AG08396 (cell line): ENCODE measurements at regions not wholly inside any gene's neighbourhood (a gene's known extent, or its start where the extent isn't known, plus 50 kb on each side); places are given as distances from the start of the nearest gene placed in this dataset.

ENCODE experiments used
- DNase-seq: peaks from one replicate; pipeline ENCODE4 v3.0.0; 2012; ENCODE audit warnings: low spot score, mixed read lengths

DNA sequence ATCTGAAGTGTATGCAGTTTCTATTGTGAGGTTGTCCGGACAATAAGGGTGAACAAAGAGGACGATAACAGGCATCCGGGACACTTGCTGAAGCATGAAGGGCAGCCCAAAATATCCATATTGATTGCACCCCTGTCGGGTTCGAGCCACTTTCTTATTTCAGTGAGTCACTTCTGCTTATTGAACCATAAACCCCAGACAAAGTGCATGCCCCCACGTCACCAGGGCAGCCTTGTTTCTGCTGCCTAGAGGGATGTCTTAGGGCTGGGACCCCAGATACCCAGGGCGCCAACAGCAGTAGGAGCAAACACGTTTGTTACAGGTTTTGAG, 175.3 kb upstream of the LYZL1 start:
- DNase-seq, result no peak

GRCh38 chr10:29114141-29114540, 174.7 kb upstream of the LYZL1 start:
- no peak for DNase-seq

GRCh38 chr10:29117781-29118180, 171.1 kb upstream of the LYZL1 start:
- no peak for DNase-seq

DNA sequence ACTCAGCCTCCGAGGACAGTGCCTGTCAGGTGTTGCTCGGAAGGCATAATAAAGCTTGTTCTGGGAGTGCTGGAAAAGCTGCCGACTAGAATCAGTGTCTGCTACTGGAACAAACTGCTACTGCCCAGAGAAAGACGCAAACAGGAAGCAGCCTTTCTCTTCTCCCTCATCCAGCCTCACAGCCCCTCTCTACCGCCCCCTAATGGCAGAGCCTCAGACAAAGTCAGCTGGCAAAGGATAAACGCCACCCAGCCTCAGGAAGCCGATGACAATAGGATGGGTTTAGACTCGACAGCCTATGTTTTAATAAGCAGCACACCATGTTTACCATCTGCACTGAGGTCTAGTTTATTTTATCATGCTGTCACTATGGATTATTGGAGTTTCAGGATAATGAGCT, 169.5 kb upstream of the LYZL1 start:
- no peak for DNase-seq

DNA sequence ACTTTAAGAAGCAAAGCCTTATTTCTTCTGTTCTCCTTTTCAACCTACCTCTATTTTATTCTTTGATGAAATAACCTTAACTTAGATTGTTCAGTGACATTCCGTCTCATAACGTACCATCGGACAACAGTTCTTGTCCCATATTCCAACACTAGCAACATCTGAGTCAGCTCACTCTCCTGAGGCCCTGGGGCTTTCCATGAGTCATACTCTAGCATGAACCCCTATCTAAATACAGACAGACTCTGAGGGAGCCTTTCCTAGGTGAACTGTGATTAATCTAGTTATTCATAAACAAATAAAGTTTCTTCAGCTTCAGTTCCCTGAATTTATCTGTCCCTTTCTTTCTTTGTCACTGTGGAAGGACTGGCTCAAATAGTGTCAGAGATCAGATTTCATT, 168.7 kb upstream of the LYZL1 start:
- no peak for DNase-seq

GRCh38 chr10:29124864-29125263, 164.0 kb upstream of the LYZL1 start:
- DNase-seq, result no peak

- no peak for DNase-seq
Observed at GRCh38 chr10:29127037-29127700, 161.7 kb upstream of the LYZL1 start.

DNA sequence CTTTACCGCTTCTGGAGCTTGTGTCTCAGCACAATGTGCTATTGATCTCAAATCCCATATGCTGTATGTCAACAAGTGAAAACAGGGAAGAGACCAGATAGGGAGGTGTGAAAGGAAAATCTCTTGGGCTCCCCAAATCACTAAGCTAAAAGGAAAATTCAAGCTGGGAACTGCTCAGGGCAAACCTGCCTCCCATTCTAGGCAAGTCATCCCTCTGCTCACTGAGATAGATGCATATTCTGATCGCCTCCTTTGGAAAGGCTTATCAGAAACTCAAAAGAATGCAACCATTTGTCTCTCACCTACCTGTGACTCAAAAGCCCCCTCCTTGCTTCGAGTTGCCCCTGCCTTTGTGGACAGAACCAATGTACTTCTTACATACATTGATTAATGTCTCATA, 161.1 kb upstream of the LYZL1 start:
- no peak for DNase-seq

GRCh38 chr10:29130190-29130673, 158.6 kb upstream of the LYZL1 start:
- DNase-seq, result no peak

- no peak for DNase-seq
Observed at GRCh38 chr10:29131952-29132547, 156.8 kb upstream of the LYZL1 start.

DNA sequence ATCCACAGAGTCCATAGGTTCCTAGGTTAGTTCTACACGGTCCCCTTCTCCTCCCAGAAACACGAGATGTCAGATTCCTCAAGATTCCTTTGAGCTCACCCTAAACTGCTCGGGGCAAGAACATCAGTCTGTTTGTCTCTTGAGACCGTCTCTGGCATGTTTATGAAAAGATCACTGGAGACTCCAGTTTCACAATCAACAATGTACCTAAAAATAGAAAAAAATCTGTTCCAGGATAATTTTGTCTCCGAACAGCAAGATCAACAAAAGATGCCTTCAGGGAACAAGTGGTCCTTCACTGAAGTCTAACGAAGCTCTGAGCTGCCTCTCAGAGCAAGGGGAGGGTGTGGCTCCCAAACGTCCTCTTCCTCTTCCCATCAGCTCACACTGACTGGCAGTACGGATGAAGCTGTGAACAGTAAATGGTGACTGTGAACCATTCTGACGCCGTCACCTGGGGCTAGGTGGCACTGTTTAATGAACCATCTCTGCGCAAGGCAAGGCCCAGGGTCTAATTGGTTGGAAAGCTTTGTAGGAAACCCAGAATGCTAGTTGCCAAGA, 156.2 kb upstream of the LYZL1 start:
- no peak for DNase-seq

DNA sequence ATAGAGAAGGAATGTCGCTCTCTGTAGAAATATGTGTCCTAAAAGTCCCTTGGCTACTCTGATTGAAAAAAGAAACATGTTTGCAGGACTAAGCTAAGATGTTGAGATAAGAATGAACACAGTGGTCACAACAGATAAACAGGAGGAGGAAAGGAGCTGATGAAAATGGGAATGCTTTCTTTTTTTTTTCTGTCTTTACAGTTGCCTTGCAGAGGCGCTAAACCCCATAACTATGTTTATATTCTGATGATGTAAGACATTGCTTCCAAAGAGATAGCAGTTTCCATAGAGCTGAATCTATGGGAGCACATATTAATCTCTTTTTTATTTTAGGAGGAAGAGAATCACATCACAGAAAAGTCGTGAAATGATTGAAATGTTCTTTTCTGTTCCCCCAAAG, 153.5 kb upstream of the LYZL1 start:
- no peak for DNase-seq

GRCh38 chr10:29136411-29136810, 152.5 kb upstream of the LYZL1 start:
- DNase-seq, result no peak

DNA sequence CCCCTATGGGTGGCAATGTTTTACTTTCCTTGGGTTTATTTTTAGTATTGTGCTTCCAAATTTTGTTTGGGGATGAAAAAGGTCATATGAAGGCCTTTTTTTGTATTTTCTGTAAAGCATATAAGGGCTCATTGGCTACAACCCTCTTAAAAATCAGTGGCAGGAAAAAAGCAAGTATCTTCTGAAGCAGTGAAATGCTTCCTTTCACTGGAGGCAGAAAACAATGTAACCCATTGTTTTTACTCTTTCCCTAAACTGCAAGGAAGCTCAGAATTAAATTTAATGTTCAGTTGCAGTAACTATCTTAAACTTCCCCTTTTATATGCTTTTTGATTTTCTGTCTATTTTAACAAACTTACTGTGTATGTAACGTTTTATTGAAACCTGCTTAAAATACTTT, 148.7 kb upstream of the LYZL1 start:
- DNase-seq, result no peak

DNA sequence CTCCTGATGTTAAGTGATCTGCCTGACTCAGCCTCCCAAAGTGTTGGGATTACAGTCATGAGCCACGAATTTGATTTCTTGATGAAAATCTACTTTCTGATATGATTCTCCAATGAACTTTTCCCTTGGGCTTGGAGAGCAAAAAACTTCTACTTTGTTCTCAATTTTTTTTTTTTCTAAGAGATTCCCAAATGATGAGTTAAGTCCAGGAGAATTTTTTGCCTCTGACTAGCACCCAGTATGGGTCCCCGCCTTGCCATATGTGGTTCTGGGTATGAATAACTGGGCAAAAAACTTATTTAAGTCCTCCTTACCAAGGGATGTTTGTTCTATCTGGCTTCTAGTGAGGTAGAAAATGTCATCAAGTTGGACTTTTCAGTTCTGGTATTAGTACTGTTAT, 147.9 kb upstream of the LYZL1 start:
- peak; percentile 71 for DNase-seq

DNA sequence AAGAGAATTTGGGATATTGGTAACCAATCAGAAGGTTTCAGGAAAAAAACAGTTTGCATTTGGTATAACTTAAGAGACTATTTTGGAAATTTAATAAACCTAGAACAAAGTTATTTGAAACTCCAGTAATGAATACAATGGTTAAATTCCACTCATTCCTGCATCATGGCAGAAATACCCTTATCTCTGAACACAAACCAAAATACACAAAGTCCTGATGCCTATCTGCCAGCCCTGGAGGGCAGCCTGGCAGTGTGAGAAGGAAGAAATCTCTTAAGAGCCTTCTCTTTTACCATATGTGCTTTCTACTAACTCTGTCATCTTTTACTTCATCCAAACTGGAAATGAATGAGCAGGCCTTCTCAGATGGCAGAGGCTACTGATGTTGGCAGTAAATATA, 147.1 kb upstream of the LYZL1 start:
- DNase-seq, result peak; percentile 15

DNA sequence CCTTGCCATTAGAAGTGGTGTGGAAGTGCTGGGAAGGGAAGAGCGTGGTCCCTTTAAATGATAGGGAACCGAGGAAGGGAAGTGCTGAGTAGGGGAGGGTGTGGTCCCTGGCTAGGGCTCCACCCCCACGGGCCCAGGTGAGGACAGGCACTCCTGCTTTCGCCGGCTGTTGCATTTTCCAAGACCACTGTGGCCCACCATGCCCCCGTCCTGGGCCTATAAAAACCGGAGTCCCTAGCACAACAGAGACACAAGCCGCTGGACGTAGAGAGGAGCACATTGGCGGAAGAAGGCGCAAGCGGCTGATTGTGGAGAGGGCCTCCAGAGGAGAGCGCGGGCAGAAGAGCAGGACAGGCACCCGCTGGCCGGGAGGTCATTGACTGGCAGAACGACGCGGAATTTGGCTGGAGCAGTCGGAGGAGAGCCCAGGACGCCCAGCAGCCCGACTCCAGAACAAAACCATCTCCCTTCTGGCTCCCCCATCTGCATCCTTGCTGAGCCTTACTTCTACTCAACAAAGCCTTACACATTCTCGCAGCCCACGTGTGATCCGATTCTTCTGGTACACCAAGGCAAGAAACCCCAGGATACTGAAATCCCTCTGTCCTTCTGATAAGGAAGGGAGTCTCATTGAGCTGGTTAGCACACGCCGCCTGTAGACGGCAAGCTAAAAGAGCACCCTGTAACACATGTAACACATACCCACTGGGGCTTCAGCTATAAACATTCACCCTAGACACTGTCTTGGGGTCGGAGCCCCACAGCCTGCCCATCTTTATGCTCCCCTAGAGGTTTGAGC, 146.2 kb upstream of the LYZL1 start:
- DNase-seq, result no peak

DNA sequence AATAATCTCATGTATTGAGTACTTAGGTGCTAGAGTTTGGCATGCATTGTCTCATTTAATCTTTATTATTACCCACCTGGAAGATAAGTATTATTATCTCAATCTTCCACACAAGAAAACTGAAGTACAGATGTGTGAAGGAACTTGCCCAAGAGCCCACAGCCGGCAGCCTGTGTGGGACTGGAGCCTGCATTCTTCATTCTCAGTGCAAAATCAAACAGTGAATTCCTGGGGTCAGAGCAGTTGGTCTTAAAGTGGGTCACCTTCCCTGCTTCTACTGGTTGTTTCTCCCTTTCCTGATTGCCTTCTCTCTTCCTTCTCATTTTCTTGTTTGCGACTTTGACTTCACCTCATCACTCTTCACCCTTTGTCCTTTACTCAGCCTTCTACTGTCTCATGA, 144.7 kb upstream of the LYZL1 start:
- DNase-seq, result no peak

DNA sequence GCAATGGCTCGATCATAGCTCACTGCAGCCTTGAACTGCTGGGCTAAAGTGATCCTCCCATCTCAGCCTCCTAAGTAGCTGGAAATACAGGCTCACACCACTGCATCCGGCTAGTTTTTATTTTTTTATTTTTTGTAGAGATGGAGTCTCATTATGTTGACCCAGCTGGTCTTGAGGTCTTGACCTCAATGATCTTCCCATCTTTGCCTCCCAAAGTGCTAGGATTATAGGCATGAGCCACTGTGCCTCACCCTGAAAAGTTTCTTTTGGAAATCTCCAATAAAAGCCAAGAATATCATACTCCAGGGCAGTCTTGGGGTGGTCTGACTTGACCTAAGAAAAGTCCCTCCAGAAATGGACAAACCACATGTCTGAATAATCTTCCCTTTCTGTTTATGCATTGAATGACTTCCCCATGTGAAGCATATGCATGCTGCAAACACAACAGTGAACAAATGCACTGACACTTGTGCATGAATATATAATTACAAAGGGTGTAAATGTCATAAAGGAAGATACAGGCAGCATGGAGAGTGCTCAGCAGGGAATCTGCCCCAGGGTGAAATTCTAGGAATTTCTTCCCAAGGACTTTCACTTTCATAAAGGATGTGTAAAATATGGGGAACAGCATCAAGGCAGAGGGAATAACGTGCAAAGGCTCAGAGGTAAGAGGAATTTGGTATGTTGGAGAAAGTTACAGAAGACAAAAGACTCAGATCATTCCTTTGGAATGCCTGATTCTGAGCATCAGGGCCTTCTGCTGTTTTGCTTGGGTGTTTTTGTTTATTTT, 142.4 kb upstream of the LYZL1 start:
- DNase-seq, result no peak

DNA sequence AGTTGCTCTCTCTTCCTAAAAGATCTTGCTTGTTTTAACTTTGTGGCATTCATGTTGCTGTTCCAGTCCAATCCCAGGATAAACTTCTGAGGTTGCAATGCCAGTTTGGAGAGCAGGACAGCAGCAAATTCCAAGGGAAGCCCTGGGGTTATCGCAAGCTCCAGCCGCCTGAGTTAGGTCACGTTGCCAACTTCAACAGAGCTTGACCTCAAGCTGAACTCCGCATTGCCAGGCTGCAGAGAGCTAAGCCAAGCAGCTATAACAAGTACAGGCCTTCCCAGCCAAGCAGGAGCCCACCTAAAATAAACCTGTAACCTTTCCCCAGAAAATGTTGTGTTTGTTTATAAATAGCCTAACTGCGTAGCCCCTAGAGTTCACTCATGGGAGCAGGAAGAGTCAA, 138.9 kb upstream of the LYZL1 start:
- DNase-seq, result no peak

DNA sequence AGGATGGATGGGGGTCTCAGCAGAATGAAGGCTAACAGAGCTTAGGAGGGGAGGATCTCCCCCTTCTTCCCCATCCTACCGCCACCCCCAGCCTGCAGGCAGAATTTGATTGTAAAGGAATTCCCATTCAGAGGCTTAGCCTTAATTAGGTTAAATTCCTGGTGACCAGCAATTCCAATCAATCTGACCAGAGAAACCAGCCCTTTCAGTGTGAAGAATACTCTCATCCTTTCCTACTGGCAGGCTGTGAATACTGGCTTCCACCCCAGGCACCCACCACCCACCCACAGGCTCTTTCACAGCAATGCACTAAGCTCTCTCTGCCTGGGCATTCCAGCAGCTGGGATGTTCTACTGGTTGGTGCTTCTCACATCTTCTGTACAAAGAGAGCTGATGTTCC, 137.9 kb upstream of the LYZL1 start:
- DNase-seq, result no peak

GRCh38 chr10:29157321-29157720, 131.5 kb upstream of the LYZL1 start:
- no peak for DNase-seq
